ENCODE measurements at regions not wholly inside any gene's neighbourhood (a gene's known extent, or its start where the extent isn't known, plus 50 kb on each side); places are given as distances from the start of the nearest gene placed in this dataset.
"Not testable (repeated sequence)": the region's sequence is repeated elsewhere in the genome, so short reads cannot be mapped to it uniquely, and the experiment has no call there.

DNA sequence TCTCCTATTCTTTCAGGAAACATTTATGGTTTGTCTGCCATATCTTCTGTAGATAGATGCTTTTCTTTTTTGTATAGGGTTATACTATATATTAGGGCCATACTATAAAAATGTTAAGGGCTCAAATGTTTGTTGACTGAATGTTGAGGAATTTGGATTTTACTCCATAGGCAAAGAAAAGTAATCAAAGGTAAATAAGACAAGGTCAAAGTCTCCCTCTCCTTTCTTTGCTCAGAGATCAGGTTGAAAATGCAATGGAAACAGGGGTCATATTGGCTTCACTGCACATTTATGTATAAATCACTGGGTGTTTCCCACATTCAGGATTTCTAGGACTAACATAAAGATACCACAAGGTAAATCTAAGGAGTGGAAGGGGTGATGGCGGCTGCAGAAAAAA, 291.4 kb upstream of the FZD8 start:
- DNase-seq (ENCODE audit: low read depth): no peak

DNA sequence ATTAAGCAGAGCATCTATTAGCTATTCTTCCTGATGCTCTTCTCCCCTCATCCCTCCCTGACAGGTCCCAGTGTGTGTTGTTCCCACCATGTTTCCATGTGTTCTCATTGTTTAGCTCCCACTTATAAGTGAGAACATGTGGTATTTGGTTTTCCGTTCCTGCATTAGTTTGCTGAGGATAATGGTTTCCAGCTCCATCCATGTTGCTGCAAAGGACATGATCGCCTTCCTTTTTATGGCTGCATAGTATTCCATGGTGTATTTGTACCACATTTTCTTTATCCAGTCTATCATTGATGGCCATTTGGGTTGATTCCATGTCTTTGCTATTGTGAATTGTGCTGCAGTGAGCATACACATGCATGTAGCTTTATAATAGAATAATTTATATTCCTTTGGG, 287.9 kb upstream of the FZD8 start:
- not testable (repeated sequence) for DNase-seq (ENCODE audit: low read depth)

DNA sequence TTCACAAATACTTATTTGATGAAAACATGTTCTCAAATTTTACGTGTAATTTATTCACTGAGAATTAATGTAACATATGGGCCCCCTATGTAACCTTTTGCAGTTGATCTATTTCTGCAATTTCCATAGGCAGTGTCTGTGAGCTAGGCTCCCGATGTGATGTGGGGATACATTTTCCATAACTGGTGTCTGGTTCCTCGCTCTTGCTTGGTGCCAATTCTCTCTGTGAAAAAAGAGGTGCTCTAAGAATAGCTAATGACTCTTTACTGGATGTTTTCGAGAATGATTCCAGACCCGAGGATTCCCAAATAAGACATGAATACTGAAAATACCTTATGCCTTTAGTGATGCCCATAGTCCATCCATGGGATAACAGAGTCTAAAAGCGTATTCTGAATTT, 286.7 kb upstream of the FZD8 start:
- DNase-seq (ENCODE audit: low read depth): no peak

DNA sequence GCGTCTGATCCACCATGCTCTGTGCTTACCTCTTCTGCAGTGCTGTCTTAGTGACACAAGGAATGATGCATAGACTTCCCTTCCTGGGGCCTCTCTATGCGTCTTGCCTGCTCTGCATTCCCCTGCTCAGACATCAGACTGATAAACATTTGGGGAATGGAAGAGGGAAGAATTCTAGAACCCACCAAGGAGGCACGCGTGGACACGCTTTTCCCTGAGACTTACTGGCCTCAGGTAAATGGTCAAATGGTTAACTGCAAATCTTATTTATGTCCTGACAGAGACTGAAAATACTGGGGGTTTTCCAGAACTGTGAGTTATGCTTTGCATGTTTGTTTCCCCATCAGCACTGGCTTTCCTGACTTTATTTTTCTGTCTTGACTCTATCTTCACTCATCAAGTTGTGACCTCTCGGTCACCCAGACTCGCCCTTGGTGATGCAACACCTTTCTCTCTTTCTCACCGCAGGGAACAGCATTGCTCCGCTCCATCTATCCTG, 285.9 kb upstream of the FZD8 start:
- DNase-seq (ENCODE audit: low read depth): no peak

DNA sequence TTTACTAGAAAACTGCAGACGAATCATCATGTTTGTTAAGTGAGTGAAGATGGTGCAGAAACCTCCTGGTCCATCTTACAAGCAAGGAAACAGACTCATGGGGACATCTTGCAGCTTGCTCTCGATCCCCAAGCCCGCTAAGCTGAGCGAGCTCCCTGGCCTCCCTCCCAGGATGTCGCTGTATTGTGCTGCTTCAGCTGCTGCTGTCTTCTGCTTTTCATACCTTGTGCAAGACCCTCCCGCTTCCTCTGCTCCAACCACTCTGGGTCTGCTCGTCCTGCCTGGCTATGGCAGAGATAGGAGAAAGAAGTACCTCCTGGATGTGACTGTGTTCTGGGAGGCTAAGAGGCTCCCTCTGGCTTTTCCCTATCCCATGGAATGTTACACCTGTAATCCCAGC, 285.2 kb upstream of the FZD8 start:
- DNase-seq (ENCODE audit: low read depth): no peak

DNA sequence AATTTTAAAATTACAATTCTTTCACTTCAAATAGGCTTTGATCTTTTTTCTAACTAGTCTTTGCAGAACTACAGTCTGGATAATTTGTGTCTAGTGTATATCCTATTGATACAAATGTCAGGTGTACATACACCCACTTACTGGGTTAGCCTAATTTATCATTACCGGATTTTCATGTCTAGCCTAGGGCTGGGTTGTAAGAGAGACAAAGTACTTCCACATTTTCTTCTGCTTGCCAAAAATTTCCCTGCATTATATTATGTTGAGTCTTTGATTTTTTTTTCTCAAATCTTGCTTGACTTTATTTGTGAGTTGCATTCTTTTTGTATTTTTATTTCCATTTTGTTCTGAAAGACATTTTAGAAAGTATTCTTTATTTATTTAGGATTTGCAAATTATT, 284.8 kb upstream of the FZD8 start:
- DNase-seq (ENCODE audit: low read depth): no peak

DNA sequence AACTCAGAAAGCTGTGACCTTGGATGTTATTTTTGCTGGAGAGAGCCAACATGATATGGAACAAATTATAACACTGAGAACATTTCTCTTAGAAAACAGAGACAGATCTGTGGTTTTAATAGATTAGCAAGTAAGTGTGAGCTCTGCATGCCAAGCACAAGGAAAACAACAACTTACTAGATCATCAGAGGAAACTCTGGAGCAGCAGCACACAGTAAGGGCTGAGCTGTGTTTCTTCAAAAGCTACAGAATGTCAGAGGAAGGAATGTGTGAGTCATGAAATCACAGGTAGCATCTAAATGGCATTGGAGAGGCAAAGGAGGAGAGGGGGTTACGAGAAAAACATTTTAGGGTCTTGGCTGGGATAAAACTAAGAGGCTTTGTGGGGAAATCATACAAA, 283.4 kb upstream of the FZD8 start:
- no peak for DNase-seq (ENCODE audit: low read depth)

DNA sequence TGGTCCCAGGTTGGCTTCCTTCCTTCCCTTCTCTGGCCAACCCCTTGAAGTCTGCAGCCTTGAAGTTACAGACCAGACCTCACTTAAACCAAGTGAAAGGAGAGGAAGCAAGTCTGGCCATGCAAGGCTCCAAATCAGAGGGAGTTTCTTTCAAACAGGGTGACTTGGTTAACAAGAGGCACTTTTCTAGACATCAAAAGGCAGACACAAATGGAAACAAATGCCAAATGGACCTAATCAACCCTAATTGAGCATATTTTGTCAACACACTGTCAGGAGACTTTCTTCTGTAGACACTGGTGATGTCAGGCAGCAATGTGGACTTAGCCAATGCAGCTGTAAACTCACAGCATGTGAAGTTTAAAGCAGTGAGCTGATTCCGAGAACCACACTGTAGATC, 282.7 kb upstream of the FZD8 start:
- no peak for DNase-seq (ENCODE audit: low read depth)

DNA sequence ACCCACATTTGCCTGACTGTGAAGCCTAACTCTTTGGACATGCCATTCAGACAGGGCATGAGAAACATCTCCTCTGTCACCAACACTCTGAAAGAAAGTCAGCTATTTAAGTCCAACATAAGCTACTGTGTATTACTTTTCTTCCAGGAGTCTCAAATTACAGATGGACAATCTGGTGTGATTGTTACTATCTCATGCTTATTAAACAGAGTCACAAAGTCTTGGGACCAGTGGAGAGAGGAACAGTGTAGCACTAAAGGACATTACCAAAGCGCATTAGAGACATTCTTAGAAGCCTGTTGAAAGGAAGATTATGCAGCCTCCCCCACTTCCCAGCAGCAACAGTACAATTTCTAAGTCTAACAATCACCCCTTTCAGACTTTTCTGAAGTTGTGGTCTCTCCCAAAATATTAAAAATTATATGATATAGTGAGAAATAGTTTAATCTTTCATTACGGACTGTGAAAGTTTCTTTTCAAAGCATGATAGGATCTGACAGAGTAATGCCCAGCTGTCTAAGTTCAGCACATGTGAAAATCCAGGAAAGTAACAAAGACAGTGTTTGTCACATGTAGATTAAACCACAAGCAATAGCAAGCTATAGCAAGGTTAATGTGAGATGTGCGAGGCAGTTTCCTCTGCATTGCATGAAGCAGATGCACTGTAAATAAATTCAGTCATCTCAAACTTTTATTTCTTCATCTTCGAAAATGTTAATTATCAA, 280.9 kb upstream of the FZD8 start:
- no peak for DNase-seq (ENCODE audit: low read depth)

DNA sequence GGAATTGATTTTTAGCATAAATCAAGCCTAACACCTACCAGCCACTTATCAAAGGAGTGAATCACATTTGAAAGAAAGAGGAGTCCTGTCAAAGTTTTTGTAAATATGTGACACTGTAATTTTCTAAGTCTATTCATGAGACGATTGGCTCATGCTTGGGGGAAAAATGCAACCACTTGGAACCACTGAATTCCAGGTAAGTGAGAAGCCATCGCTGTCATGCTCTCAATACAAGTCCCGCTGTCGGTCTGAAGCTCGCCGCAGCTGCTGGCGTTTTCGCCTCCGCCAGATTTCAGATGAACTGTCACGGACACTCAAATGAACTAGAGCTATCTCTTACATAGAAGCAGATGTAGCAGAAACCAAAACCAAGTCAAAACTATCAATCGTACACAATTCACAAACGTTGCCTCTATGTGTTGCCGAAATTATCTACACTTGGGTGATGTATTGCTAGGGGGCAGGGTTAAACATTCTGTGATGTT, 279.8 kb upstream of the FZD8 start:
- DNase-seq (ENCODE audit: low read depth): no peak

DNA sequence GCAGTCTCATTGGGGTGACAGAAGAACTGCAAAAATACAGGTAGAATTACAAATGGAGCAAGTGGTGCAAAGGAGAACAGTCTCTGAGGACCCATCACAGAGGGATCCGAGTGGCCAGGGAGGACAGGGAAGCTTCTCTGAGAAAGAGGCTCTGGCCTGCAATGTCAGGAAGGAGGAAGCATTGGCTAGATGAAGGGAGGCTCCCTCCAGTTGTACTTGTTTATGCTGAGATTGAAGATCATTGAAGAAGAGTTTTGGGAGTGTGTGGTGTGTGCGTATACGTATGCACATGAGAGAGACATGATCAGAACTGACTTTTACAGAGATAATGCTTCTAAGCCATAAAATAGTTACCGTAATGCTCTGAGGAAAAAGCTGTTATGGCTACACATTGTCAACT, 274.7 kb upstream of the FZD8 start:
- DNase-seq (ENCODE audit: low read depth): no peak

DNA sequence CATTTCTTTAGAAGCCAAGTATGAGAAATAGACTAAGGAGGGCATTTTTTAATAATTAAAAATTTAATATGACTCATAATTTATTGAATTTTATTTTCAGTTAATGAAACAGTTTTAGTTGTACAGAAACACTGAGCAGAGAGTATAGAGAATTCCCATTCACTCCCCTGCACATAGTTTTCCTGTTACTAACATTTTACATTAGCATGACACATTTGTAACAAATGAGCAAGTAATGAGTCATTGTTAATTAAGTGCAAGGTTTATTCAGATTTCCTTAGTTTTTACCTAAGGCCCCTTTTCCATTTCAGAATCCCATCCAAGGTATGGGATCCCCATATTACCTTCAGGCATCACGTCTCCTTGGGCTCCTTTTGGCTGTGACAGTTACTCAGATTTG, 271.5 kb upstream of the FZD8 start:
- DNase-seq (ENCODE audit: low read depth): no peak

DNA sequence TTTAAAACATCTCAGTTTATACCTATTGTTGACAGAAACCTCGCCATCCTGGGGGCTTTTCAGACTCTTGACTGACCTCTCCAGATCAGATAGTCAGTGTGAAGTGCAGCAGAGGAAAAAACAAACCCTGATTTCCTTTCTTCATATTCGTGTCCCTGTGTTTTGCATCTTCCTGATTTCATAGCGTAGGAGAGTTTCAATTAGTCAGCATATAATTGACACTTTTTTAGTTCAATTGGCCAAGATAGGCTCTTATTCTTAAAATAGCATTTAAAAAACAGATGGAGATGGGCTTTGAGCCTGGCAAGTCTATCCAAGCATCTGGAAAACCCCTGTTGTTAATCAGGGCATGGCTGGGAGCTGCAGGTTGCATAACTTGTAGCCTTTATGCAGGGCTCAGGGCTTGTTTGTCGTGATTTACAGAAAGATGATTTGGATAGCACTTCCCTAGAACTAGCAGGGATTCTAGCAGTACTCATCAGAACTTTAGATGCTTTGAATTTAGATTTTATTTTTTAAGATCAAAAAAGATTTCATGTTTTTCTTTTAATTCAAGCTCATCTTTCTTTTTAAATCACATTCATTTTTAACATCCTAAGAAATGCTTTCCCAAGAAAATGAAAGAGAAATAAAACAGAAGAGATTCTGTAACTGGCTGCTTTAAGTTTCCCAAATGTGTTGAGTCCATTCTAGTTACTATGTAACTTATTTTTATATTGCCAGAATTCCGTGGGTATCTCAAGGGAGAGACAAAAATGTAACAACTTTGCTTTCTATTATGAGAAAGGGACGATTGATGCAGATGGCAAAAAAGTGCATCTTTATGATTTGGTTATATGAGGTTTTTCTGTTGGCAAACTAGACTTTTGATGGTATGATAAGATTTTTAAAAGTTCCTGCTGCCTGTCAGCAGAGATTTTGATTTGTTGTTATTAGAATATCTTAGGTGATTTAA, 270.8 kb upstream of the FZD8 start:
- DNase-seq (ENCODE audit: low read depth): no peak

DNA sequence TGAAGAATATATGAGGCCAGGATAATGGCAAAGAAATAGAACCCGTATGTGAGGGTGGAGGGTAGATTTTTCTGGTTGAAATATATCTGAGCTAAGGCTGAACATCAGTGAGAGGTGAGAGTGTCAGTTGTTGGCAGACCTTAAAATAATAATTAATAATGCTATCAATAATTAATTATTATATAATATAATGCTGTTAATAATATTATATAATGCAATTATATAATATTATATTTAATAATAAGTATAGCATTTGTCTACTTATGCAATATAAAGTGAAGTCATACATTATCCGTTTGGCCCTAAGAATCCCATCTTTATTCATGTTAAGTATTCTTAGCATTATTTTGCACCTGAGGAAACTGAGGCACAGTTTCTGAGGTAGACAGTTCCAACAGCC, 269.9 kb upstream of the FZD8 start:
- no peak for DNase-seq (ENCODE audit: low read depth)

DNA sequence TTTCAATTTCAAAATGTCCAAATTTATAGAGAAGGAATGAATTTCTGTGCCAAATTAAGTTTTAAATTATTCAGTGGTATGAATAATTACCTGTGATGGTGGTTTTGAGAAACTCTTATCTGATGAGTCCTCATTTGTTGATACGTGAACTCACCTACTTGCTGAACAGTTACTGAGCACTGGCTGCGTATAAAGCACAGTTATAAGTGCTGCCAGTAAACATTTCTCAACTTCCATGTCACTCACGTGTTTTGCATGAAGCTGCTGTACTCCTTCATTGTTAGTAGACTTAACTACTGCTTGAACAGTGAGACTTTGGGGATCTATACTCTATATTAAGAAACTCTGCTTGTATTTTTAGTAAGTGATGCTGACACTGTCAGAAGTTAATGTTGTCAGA, 269.1 kb upstream of the FZD8 start:
- DNase-seq (ENCODE audit: low read depth): no peak

DNA sequence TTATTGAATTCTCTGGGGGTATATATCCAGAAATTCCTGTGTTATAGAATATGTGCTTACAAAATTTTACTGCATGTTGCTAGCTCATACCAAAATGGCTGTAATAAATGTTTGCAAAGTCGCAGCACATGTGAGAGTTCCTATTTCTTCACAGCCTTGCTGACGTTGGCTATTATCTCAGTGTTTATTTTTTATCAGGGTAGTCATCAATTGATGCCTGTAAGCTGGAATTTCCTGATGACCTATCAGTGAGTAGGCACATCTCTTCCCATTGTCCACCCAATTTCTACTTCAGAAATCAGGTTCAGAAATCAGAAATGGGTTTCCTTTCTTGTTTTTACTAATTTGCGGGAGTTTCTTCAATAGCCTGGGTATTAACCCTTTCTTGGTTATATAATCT, 268.1 kb upstream of the FZD8 start:
- no peak for DNase-seq (ENCODE audit: low read depth)

DNA sequence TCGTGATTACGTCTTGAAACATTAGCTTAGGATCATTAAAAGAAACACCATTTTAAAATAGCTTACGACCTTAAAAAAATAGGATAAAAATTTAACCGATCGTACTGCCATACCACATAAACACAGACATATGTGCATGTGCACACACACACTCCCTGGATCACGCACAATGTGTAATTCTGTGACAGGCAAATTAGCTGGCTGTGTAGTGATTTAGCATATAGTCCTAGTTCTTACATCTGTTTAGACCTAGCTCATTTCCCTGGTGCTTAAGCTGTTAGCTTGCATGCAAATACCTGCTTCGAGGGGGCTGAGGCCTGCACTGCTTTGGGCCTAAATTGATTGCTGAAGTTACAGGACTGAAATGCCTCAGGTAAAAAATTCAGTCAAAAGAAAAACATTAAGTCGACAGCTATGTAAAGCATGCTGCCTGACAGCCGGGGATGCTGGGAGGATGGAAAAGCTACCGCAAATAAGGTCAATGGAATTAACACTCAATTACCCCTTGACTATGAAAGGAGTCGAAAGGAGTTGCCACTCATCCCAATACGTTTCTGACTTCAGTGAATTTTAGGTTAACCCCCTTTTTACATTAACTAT, 267.1 kb upstream of the FZD8 start:
- no peak for DNase-seq (ENCODE audit: low read depth)

DNA sequence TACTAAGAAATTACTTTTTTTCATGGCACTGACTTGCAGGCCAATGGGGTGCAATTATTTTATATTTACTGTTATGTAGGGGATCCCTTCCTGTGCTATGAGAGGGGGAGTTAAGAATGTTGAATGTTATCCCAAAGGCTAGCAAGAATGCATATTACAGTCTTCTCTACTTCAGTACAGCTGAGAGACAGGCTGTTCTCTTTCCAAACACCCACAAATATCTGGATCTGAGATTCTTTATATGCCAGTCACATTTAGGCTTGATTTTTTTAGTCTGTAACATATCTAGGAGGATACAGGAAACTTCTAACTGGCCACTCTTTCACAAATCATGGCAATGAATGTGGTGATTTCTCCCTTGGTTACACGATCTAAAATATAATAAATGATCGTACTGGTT, 266.4 kb upstream of the FZD8 start:
- DNase-seq (ENCODE audit: low read depth): no peak

DNA sequence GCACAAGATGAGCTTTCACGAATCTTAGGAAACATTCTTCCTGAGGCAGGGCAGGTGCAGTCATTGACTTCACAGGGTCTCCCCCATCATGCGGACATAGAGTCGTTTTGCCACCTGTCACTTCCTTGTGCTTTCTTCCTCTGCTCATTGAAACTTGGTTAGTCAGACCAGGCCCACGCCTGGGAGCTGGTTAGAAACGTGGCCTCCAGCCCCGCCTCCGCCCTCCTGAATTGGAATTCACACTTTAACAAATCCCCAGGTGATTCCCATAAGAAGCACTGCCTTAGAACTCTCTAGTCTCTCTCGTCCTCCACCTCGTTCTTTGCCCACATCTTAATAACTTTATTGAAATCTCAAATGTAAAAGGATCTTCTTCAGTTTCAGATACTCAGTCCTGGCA, 265.5 kb upstream of the FZD8 start:
- DNase-seq (ENCODE audit: low read depth): no peak

DNA sequence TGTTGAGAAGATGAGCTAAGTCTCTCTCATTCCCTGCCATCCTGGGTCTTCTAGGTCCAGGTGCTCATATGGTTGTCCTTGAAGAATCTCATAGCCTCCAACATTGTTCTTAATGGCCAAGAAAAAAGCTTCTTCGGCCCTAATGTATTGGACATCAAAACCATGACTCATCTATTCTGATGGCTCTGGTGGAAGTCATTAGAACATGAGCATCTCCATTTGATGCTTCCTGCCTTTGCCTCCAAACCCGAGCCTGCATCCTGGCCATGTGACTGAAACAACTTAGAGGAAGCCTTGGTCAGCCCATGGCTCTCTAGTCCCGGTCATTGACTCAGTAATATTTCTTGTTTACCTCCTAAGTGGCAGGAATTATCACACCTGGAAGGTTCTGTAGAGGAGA, 264.1 kb upstream of the FZD8 start:
- DNase-seq (ENCODE audit: low read depth): no peak

DNA sequence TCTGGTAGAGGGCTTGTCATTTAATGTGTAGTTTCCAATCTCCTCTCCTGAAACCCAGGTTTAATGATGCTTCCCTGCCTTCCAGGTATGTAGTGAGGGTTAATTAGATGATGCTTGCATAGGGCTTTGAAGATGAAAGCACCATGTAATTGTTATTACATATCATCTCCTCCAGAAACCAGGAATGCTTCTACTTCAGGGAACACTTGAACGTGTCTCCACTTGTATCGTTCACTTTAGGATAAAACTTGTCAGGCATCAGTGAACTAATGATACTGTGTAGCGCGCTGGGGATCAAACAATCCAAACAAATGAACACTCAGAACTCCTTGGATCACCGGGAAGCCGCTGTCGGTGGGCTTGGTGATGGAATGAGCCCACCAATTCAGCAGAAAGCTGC, 260.9 kb upstream of the FZD8 start:
- no peak for DNase-seq (ENCODE audit: low read depth)

DNA sequence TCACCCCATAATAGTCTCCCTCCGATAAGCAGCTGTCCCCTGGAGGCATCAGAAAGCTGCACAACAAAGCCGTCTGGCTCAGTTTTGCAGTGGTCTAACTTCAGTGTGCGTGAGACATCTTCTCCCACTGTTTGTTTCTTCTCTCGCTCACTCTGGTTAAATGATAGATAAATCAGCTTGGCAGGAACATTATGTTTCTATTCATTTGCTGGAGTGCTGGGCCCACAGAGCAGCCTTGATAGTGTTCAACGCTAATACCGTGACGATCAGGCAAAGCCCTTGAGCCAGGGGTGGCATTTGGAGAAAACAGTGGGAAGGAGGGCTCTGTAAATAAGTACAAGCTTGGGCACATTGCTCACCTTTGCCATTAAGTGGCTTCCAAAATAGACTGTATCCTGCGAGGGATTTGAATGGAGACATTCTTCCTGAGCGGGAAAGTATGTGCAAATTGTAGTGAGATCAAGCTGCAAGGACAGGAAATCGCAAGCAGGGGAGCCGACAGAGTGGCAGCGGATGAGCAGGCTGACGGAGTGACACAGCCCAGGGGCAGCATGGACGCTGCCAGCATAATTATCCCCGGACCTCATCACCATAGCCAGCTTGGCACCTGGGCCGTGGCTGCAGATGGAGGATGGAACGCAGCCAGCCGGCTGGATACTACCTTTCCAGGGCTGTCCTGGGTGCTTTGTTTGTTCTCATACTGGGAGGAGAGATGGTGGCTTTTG, 256.8 kb upstream of the FZD8 start:
- no peak for DNase-seq (ENCODE audit: low read depth)

All from CMK (cell line).